Loucy (cell line): ENCODE measurements at regions not wholly inside any gene's neighbourhood (a gene's known extent, or its start where the extent isn't known, plus 50 kb on each side); places are given as distances from the start of the nearest gene placed in this dataset.

Source experiments
- CTCF ChIP-seq: fragments of 200-600 bp; sonication (generic); conservative IDR thresholded peaks from 2 replicates; pipeline ENCODE4 v1.5.1; 2014; ENCODE audit warnings: mild to moderate bottlenecking, antibody characterized with exemption, low read length
- EZH2phosphoT487 ChIP-seq: fragments of 200-600 bp; IDR thresholded peaks from 2 replicates; pipeline ENCODE4 v1.6.1; 2018; ENCODE audit warnings: antibody characterized with exemption, mild to moderate bottlenecking, moderate library complexity, borderline replicate concordance

GRCh38 chr6:81925201-81925600 is 172.7 kb upstream of the TENT5A start:
- TF ChIP-seq CTCF (no peak), EZH2phosphoT487 (no peak)
